GM12878 (cell line): ENCODE measurements at regions not wholly inside any gene's neighbourhood (a gene's known extent, or its start where the extent isn't known, plus 50 kb on each side); places are given as distances from the start of the nearest gene placed in this dataset.

ENCODE experiments used
- ATAC-seq: fragments of 200-7000 bp; cut with Tn5 transposase; 3 replicates; pipeline ENCODE4 v1.9.1; 2020; ENCODE audit warnings: mild to moderate bottlenecking, moderate library complexity
- BruUV-seq: library from RNA; stranded (reverse); fragments of 400-500 nt; replicated peaks from 2 replicates; lab custom pipeline; 2021; lab: Mats Ljungman, UMichigan
- CTCF ChIA-PET: fragments of 300-600 bp; sonication (Branson Sonifier 250); formaldehyde crosslinking; extraction: SDS; loops from one replicate; lab custom pipeline; 2021; ENCODE audit warnings: inconsistent platforms; lab: Yijun Ruan, JAX
- POLR2A ChIA-PET: fragments of 350-600 bp; formaldehyde crosslinking; extraction: SDS; loops from one replicate; lab custom pipeline; 2021; ENCODE audit warnings: inconsistent platforms; lab: Charles Lee
- RAD21 ChIA-PET: fragments of 300-600 bp; sonication (Branson Sonifier 250); formaldehyde crosslinking; loops from one replicate; lab custom pipeline; 2023; ENCODE audit warnings: antibody characterized with exemption; ENCODE audit not compliant: unreplicated experiment; lab: Charles Lee
- SMC1A ChIA-PET: fragments of 300-600 bp; sonication (Branson Sonifier 250); formaldehyde crosslinking; loops from one replicate; lab custom pipeline; 2023; ENCODE audit not compliant: unreplicated experiment, uncharacterized antibody; lab: Charles Lee
- DNase-seq: peaks from one replicate; pipeline ENCODE4 v3.0.0-alpha.2; 2011; ENCODE audit warnings: low read depth, low spot score
- FAIRE-seq: peaks from 3 replicates; lab custom pipeline; 2011; peaks lifted over from hg19 to GRCh38; lab: Jason Lieb, UNC
- H2AFZ ChIP-seq: 2 replicates; pipeline ENCODE4 v1.6.0; 2011; ENCODE audit warnings: low read depth, low read length, control low read depth; ENCODE audit not compliant: control insufficient read depth
- H3K27ac ChIP-seq: 2 replicates; pipeline ENCODE4 v1.5.1; 2011; ENCODE audit warnings: control low read depth; ENCODE audit not compliant: control insufficient read depth, insufficient read depth
- H3K27me3 ChIP-seq, 2 experiments: replicated peaks in 1 of 2; 2 replicates each; pipeline versions ENCODE4 v1.6.0 to v1.6.1; 2011; ENCODE audit warnings: low read length in 1 of 2; ENCODE audit not compliant: control insufficient read depth in 2 of 2, insufficient read depth in 2 of 2
- H3K36me3 ChIP-seq, 2 experiments: 2 replicates each; pipeline ENCODE4 v1.5.1; 2011; ENCODE audit warnings: low read length in 1 of 2; ENCODE audit not compliant: control insufficient read depth in 2 of 2, insufficient read depth in 2 of 2
- H3K4me1 ChIP-seq: 2 replicates; pipeline ENCODE4 v1.6.1; 2011; ENCODE audit warnings: mild to moderate bottlenecking, low read length, moderate library complexity, mixed read lengths; ENCODE audit not compliant: control insufficient read depth, insufficient read depth
- H3K4me2 ChIP-seq: 2 replicates; pipeline ENCODE4 v1.6.0; 2011; ENCODE audit warnings: control low read depth; ENCODE audit not compliant: control insufficient read depth, insufficient read depth
- H3K4me3 ChIP-seq: fragments of 200-600 bp; sonication (generic); 2 replicates; pipeline ENCODE4 v1.5.1; 2016
- H3K79me2 ChIP-seq: 2 replicates; pipeline ENCODE4 v1.6.0; 2011; ENCODE audit warnings: low read length; ENCODE audit not compliant: control insufficient read depth, insufficient read depth
- H3K9ac ChIP-seq: 2 replicates; pipeline ENCODE4 v1.8.0; 2011; ENCODE audit warnings: low read length, control low read depth, mixed read lengths; ENCODE audit not compliant: control insufficient read depth, insufficient read depth
- H3K9me3 ChIP-seq: replicated peaks from 3 replicates; pipeline ENCODE4 v1.5.1; 2011; ENCODE audit warnings: mild to moderate bottlenecking, low read length; ENCODE audit not compliant: control insufficient read depth, insufficient read depth
- H4K20me1 ChIP-seq: 2 replicates; pipeline ENCODE4 v1.6.0; 2011; ENCODE audit not compliant: control insufficient read depth, insufficient read depth
- CBX3 ChIP-seq: fragments of 200-600 bp; sonication (generic); IDR thresholded peaks from 2 replicates; pipeline ENCODE4 v1.6.1; 2016; ENCODE audit warnings: low read depth, borderline replicate concordance
- CHD4 ChIP-seq: fragments of 200-600 bp; sonication (generic); IDR thresholded peaks from 2 replicates; pipeline ENCODE4 v1.6.1; 2016; ENCODE audit warnings: mild to moderate bottlenecking
- EGR1 ChIP-seq, 2 experiments: IDR thresholded peaks; 1 replicate in 1 of 2; 2 replicates in 1 of 2; pipeline ENCODE4 v1.6.1; 2011 to 2012; ENCODE audit warnings: low read depth in 2 of 2, low read length in 2 of 2, borderline replicate concordance in 1 of 2, mild to moderate bottlenecking in 1 of 2, moderate library complexity in 1 of 2
- FOXK2 ChIP-seq: fragments of 450-650 bp; IDR thresholded peaks from 2 replicates; pipeline ENCODE4 v1.6.1; 2017; ENCODE audit warnings: mild to moderate bottlenecking, moderate library complexity
- IRF4 ChIP-seq: IDR thresholded peaks from 2 replicates; pipeline ENCODE4 v1.6.1; 2011; ENCODE audit warnings: low read depth, low read length
- MEF2B ChIP-seq: fragments of 450-650 bp; IDR thresholded peaks from 2 replicates; pipeline ENCODE4 v1.6.1; 2018; ENCODE audit warnings: mild to moderate bottlenecking, moderate library complexity; ENCODE audit not compliant: partially characterized antibody, poor library complexity, severe bottlenecking
- NFYB ChIP-seq: IDR thresholded peaks from 2 replicates; pipeline ENCODE4 v1.6.1; 2011; ENCODE audit warnings: low read depth, mild to moderate bottlenecking, low read length, improper control_type of control experiment, moderate library complexity; ENCODE audit not compliant: insufficient read depth
- NR2F1 ChIP-seq: fragments of 450-650 bp; conservative IDR thresholded peaks from 2 replicates; pipeline ENCODE4 v1.6.1; 2017; ENCODE audit warnings: mild to moderate bottlenecking
- NRF1 ChIP-seq: conservative IDR thresholded peaks from 2 replicates; pipeline ENCODE4 v1.6.1; 2011; ENCODE audit warnings: mild to moderate bottlenecking, low read depth, low read length, improper control_type of control experiment
- PAX5 ChIP-seq: IDR thresholded peaks from 2 replicates; pipeline ENCODE4 v1.6.1; 2011; ENCODE audit warnings: low read depth, low read length, borderline replicate concordance
- POLR2AphosphoS2 ChIP-seq: IDR thresholded peaks from 2 replicates; pipeline ENCODE4 v1.6.1; 2011; ENCODE audit warnings: low read depth, mild to moderate bottlenecking, low read length, improper control_type of control experiment, moderate library complexity
- POLR2AphosphoS5 ChIP-seq: IDR thresholded peaks from 2 replicates; pipeline ENCODE4 v1.6.1; 2011; ENCODE audit warnings: mild to moderate bottlenecking, low read length, inconsistent platforms
- RAD21 ChIP-seq: IDR thresholded peaks from 2 replicates; pipeline ENCODE4 v1.6.1; 2011; ENCODE audit warnings: mild to moderate bottlenecking, low read depth, low read length, moderate library complexity; ENCODE audit not compliant: insufficient read depth
- RUNX3 ChIP-seq: IDR thresholded peaks from 2 replicates; pipeline ENCODE4 v1.6.1; 2012; ENCODE audit warnings: low read length, inconsistent platforms
- SREBF1 ChIP-seq: IDR thresholded peaks from 2 replicates; pipeline ENCODE4 v1.6.1; 2012; ENCODE audit warnings: mild to moderate bottlenecking, low read length
- TAF1 ChIP-seq: IDR thresholded peaks from 2 replicates; pipeline ENCODE4 v1.6.1; 2011; ENCODE audit warnings: mild to moderate bottlenecking, low read depth, low read length, borderline replicate concordance
- YY1 ChIP-seq: IDR thresholded peaks from 2 replicates; pipeline ENCODE4 v1.6.1; 2011; ENCODE audit warnings: low read depth, mild to moderate bottlenecking, low read length
- ZSCAN29 ChIP-seq: fragments of 450-650 bp; IDR thresholded peaks from 2 replicates; pipeline ENCODE4 v1.6.1; 2017; ENCODE audit warnings: mild to moderate bottlenecking, moderate library complexity
- WGBS: methylation state at CpG from one replicate; pipeline ENCODE4 v1.1.6; 2016; ENCODE audit warnings: low lambda C conversion rate; ENCODE audit not compliant: insufficient replicate concordance, insufficient coverage; ENCODE audit errors: missing lambda C conversion rate; 5-methylcytosine and 5-hydroxymethylcytosine counted together
- in situ Hi-C: fragments of 300-500 bp; cut with MboI; formaldehyde crosslinking; loops from 9 replicates; pipeline ENCODE4 v1.14.3; 2018; ENCODE audit warnings: mixed read lengths
- intact Hi-C: fragments of 100-400 bp; cut with micrococcal nuclease; formaldehyde crosslinking; loops from one replicate; pipeline ENCODE4 v1.14.2; 2022; ENCODE audit not compliant: unreplicated experiment
- TF ChIP-seq, protein P1 (sequence below): IDR thresholded peaks from 2 replicates; pipeline ENCODE4 v1.6.1; 2012; ENCODE audit warnings: low read depth, low read length, improper control_type of control experiment

- BruUV-seq: no TSS peak
- no peak for TF ChIP-seq SREBF1
- TF ChIP-seq ZSCAN29: no peak
- no peak for TF ChIP-seq NFYB
- H3K9ac ChIP-seq: no peak overlapping the region
- H3K36me3 ChIP-seq: peaks cover 0 to 6% of the 10 kb centered on the region in 2 experiments; a peak in 2 of 4 replicates
- intact Hi-C loops: no loop called here
- no peaks in the 10 kb centered on the region for H3K4me1 ChIP-seq
- WGBS: 100% methylated on average over 2 of the region's 2 CpGs
- H3K4me2 ChIP-seq: no peak overlapping the region
- no peak for FAIRE-seq
- ChIA-PET SMC1A (no interaction called here), POLR2A (no interaction called here), RAD21 (no interaction called here), CTCF (no interaction called here)
- no peak overlapping the region for H3K27ac ChIP-seq
- DNase-seq: no peak
- H4K20me1 ChIP-seq: no peaks in the 10 kb centered on the region
- H2AFZ ChIP-seq: no peak overlapping the region
- no peaks in the 10 kb centered on the region for H3K9me3 ChIP-seq
- no peak for ATAC-seq
- H3K27me3 ChIP-seq: no peaks in the 10 kb centered on the region
- in situ Hi-C loops: no loop called here
- no peaks in the 10 kb centered on the region for H3K79me2 ChIP-seq
- no peak overlapping the region for H3K4me3 ChIP-seq
Measured at GRCh38 chr4:122279670-122280069, 99.1 kb upstream of the ADAD1 start.

DNA sequence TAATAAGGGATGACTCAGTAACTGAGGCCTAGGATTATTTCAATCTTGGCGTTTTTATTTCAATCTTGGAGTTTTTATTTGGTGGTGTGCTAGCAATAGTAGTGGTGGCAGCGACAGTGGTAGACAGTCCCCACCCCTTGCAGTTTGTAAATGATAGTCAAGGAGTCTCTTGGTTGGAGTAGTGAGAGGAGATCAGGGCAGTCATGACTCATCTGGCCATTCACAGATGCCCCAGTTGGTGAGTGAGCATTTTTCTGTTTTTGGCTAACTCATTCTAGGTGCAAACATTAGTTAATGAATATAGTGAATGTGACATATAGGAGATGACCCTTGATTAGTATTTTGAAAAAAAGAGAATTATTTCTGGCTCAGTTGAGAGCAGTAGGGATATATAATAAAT, 93.5 kb upstream of the ADAD1 start:
- ChIA-PET RAD21 (no interaction called here), POLR2A (no interaction called here), CTCF (no interaction called here), SMC1A (no interaction called here)
- H3K79me2 ChIP-seq: no peaks in the 10 kb centered on the region
- H3K27me3 ChIP-seq: no peaks in the 10 kb centered on the region
- H2AFZ ChIP-seq: no peak overlapping the region
- no TSS peak for BruUV-seq
- no peak overlapping the region for H3K4me3 ChIP-seq
- in situ Hi-C loops: no loop called here
- H3K27ac ChIP-seq: no peak overlapping the region
- no peaks in the 10 kb centered on the region for H4K20me1 ChIP-seq
- peaks cover 0 to 2% of the 10 kb centered on the region in 2 experiments; a peak in 1 of 4 replicates for H3K36me3 ChIP-seq
- ATAC-seq: no peak
- WGBS: 90% methylated on average over 2 of the region's 2 CpGs
- H3K9me3 ChIP-seq: no peaks in the 10 kb centered on the region
- FAIRE-seq: no peak
- DNase-seq: no peak
- no peak overlapping the region for H3K9ac ChIP-seq
- intact Hi-C loops: no loop called here
- H3K4me1 ChIP-seq: no peaks in the 10 kb centered on the region
- TF ChIP-seq YY1: no peak
- no peak for TF ChIP-seq FOXK2
- TF ChIP-seq NRF1: no peak
- no peak for TF ChIP-seq POLR2AphosphoS2
- TF ChIP-seq POLR2AphosphoS5: no peak
- no peak for TF ChIP-seq TAF1
- TF ChIP-seq NR2F1: no peak
- TF ChIP-seq RUNX3: no peak
- TF ChIP-seq PAX5: no peak
- TF ChIP-seq CHD4: no peak
- TF ChIP-seq IRF4: no peak
- TF ChIP-seq, protein P1, sequence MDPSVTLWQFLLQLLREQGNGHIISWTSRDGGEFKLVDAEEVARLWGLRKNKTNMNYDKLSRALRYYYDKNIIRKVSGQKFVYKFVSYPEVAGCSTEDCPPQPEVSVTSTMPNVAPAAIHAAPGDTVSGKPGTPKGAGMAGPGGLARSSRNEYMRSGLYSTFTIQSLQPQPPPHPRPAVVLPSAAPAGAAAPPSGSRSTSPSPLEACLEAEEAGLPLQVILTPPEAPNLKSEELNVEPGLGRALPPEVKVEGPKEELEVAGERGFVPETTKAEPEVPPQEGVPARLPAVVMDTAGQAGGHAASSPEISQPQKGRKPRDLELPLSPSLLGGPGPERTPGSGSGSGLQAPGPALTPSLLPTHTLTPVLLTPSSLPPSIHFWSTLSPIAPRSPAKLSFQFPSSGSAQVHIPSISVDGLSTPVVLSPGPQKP: no peak
- no peak for TF ChIP-seq MEF2B
- no peak for TF ChIP-seq EGR1 (IDR thresholded peaks at IDR 0.05; ENCODE audit: borderline replicate concordance in 1 of 2, low read depth in 2 of 2, low read length in 2 of 2)
- TF ChIP-seq RAD21: no peak
- TF ChIP-seq CBX3: no peak
- H3K4me2 ChIP-seq: no peak overlapping the region
